Activated naive CD4-positive, alpha-beta T cell treated with anti-CD3 and anti-CD28 coated beads, Interleukin-2, amount 50 U/mL, for 16 hours (primary cell): ENCODE measurements at regions not wholly inside any gene's neighbourhood (a gene's known extent, or its start where the extent isn't known, plus 50 kb on each side); places are given as distances from the start of the nearest gene placed in this dataset.

Experiments
- DNase-seq: peaks from one replicate; pipeline ENCODE4 v3.0.0-alpha.2; 2020

DNA sequence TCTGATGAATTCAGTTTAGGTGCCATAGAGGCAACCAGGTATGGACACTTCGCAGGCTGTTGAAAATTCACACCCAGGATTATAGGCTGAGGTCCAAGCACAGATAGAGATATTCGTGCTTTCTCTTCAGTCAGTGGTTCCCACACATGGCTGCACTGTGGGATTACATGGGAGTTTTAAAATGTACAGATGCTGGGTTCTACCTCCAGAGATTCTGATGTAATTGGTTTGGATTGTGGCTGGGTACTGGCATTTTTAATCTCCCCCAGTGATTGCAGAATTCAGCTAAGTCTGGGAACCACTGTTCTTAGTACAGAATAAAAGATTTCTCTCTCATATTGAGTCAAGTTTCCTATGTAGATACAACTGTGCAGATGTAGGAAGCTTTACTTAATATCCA lies 91.6 kb downstream of the FOXB1 start:
- no peak for DNase-seq

DNA sequence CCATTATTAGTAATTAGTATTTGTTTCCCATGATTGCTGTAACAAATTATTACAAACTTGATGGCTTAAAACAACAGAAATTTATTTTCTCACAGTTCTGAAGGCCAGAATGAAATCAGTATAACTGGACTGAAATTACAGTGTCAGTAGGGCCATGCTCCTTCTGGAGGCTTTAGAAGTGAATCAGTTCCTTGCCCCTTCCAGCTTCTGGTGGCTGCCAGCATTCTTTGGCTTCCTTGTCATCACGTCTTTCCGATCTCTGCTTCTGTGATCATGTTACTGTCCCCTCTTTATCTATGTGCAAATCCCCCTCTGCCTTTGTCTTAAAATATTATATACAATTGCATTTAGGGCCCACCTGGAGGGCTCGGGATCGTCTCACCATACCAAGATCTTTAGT lies 92.0 kb downstream of the FOXB1 start:
- DNase-seq, result no peak

DNA sequence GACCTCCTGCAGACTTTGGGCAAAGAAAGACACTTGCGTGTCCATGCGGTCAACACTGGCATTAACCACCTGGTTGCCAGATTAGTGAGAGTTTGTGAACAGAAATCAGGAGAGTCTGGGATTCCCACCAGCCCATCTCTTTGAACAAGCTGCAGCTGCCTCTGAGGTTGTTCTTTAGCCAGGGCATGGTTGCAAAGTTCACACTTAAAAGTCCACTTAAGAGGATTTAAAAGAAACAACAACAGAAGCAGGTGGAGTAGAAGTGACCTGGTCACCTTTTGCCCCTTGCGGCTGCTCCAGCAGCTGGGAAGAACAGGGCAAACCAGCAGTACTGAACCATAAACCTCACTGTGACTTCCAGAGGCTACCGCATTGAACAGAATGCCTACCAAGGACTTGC lies 97.3 kb downstream of the FOXB1 start:
- no peak for DNase-seq

DNA sequence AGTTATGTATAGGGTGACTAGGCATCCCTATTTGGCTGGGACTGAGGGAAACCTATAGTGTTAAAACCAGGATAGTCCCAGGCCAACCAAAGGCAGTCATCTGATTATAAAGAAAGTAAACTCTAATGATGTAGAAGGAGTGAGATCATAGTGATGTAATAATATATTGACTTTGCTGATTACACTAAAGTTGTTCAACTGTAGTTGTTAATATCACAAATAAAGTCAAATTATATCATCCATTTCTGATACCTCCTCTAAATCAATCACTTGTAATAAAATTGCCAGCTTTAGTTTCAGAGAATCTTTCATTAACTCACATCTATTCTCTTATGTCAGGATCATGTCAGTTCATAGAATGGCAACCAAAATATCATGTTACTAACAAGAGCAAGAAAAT lies 98.6 kb downstream of the FOXB1 start:
- DNase-seq, result no peak

DNA sequence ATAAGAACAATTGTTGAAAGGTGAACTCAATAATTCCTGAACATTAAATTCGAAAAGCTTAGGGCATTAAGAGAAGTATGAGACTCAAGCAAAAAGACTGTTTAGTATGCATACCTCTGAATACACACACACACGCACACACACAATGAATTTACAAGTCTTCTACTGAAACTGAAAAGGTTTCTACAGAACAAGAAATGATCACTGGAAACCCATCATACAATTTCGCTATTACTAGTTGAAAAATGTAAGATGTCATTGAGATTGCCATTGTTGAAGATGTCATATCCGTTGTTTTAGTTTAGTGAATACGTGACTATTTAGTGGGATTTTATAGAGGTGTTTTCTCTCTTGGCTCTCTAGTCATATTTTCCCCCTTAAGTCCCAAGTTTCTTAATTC lies 106.8 kb downstream of the FOXB1 start:
- no peak for DNase-seq

DNA sequence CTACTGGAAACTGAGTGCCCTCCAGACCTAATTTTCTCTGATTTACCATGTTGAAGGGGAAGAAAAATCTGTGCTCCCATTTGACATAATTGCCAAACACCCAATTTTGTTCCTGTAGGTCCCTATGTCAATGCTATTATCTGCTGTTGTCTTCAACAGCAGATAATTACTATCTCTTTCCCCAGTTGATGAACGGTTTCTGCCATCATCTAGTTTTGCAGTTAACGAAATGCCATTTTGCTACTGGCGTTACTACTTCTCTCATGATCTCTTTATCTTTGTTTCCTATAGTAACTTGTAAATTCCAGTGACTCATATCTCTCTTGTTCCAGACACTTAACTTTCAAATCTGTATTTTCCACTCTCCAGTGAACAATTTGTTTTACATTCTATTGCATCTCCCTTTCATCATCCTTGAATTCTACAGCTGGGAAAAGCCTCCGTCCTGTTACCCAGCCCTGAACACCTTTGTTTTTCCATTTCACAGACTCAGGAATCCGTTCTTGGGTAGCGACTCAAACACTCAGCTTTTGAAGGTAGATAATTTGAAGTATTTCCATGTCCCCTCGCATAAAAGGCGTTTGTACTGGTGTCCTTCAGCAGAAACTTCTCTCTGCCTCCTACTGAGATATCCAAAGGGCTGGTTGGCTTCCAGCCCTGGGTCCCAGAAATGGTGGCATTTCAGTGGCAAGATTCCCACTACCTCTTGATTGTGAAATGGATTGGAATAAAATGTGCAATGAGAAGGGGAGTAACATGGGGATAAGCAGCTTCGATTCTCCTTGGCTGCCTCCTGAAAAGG lies 111.7 kb downstream of the FOXB1 start:
- DNase-seq, result no peak

DNA sequence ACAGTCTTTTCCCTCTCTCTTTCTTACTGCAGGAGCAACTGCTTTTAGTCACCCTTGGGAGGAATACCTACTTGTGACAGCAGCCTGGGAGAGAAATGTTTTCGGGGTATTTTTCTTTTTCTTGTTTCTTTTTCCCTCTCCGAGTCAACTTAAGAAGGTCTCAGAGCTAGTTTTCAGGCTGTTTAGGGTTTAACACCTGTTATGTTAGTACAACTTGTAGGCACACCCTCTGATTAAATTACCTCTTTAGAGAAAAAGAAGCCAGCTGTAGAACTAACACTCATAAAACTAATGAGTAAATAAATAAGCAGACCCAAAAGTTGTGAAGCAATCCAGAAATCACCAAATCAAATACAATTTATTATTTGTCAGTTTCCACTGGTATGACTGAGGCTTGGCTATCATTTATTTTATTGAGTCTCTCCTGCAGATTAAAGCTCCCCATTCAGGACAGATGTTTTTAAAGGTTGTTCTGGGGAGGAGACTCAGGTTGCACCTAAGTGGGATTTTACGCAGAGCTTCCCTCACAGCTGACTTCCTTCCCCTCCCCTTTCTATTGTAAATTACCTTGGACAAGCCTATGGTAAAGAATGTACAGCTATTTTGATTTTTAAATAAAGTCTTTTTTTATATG lies 112.5 kb downstream of the FOXB1 start:
- DNase-seq, result no peak

DNA sequence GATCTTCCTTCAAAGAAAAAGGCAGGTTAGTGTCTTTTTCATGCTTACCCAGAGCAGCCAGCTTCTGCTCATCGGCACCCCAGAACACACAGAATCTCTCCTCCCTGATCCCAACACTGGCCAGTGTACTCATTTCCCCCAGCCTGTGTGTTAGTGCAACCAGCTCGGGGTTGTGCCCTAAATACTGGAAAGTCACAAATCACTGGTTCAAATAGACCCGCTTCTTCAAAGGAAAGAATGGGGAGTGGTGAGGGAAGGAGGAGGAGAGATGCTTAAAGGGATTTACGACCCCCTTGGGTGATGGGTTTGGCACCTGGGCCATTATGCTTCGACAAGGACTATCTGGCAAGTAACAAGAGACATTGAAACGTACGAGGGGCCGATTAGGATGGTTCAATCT lies 114.0 kb downstream of the FOXB1 start:
- DNase-seq, result no peak

DNA sequence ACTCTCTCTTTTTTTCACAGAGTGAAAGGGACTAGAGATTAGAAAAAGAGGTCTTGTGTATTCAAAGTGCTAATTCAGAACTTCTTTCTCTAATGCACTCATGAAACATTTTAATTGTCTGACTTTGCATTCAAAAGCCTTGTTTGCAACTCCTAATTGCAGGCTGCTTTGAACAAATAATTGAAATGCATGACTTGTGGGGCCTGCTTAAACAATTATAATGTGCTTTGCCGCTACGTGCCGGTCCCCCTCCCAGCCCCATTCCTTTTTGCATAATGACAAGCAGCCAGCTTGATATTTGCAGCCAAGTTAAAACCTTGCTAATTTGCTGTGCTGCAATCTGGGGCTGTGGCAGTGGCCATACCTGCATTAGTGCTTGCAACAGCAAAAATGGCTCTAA lies 114.5 kb downstream of the FOXB1 start:
- DNase-seq, result no peak

DNA sequence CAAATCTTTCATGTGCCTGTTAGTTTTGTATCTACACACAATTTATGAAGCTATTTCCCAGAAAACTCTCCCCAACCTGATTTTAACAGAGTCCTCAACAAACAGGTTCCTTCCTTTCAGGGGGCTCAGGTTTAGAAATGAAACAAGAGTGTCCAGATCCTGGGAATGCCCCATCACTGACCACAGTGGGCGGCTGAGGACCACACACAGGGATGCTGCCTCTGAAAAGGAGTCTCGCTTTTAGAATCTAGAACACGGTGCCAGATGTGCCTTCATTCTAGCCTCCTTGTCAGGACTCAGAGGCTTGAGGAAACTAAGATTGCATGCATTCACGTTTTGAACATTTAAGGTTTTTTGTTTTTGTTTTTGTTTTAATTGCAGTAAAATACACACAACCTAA lies 115.0 kb downstream of the FOXB1 start:
- DNase-seq, result no peak

DNA sequence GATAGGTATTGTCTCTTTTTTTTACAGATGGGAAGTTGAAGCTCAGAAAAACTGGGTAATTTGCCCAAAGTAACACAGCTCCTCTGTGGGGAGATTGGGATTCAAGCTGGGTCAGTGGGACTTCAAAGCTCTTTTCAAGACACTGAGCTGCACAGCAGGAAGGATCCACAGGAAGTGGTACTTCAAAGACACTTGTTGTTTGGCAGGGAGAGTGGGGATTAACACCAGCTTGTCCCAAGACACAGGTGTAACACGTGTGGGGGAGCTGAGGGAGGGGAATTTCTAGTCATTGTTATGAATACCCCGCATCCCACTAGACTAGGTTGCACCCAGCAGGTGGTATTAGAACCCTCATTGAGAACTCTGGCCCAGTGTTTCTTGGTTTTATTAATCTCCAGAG lies 116.0 kb downstream of the FOXB1 start:
- DNase-seq, result no peak

DNA sequence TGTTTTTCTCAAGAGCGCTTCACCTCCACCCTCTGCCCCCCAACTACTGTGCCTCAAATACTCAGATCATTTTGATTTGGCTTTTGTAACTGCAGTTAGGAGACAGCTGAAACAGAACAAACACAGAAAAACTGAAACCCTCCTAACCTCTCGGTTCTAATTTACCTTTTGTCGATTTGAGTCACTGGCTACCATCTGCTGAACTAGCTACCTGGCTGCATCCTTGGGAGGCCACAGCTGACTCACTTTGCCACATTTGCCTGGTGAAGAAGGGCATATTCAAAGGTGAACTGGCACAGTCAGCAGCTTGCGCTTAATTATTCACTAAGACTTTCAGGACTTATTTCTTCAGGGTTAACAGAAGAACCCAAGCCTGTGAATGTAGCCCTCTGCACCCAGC lies 117.7 kb downstream of the FOXB1 start:
- no peak for DNase-seq

DNA sequence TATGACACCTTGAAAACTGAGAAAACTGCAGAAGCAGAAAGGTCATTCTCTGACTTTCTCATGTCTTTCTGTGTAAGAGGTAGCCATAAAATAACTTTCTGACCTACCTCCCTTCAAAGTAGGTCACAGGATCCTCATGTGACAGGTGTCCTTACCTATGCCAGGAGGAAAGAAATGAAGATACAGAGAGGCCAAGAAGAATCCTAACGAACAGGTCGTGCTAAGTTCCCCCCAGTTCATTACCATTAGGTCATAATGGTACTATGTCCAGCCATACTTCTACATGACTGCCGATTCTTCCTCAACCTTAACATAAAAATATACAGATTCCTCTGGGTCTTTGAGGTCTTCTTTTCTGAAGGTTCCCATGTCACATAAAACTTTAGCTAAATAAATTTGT lies 118.6 kb downstream of the FOXB1 start:
- DNase-seq, result no peak

DNA sequence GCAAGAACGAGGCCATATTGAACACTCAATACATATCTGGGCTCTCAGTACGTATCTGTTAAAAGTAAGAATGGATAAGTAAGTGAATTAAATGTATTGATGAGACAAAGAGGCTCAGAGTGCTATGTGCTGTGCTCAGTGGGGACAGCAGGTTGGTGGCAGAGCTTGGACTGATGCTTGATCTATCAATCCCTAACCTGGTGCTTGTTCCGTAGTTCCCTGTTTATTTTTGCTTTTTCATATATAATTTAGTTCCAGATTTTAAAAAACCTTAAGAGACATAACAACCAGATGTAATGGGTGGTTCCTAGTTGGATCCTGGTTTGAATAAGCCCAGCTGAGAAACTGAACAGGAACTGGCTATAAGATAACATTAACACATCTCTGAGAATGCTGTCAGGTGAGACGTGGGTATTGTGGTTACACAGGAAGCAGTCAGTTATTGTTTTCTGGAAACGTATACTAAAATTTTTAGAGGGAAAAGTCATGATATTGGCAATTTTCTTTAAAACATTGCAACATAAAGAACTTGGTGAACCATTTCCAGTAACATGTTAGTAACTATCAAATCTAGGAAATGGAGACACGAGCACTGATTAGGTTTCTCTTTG lies 120.5 kb downstream of the FOXB1 start:
- no peak for DNase-seq

DNA sequence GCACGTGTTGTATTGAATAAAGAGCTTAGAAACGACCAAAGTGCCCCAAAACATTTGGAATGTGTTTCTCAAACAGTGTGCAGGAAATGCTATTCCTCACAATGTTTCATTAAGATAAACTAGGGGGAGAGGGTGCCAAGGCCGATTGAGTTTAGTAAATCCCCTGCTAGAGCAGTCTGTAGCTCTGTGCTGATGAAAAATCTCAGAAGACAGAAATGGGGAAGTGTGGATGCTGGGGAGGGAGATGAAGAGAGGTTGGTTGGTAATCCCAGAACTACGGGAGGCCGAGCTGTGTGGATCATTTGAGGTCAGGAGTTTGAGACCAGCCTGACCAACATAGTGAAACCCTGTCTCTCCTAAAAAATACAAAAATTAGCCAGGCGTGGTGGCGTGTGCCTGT lies 121.2 kb downstream of the FOXB1 start:
- no peak for DNase-seq

DNA sequence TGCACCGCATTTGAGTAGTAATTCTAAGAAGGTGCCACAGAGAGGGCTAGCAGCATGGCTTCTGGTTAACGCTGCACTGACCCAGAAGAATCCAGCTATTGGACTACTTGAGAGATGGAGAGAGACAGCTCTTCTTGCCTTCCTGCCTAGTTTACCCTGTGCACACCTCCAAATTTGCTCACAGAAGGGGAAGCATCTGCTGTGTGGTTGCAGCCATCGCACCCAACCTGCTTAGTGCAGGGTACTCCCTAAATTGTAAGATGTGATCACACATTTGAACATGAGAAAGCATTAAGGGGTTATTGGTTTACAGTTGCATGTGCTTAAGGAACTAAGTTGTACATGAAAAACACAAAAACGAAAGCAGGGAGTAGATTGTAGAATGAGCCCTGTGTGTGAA lies 122.1 kb downstream of the FOXB1 start:
- DNase-seq, result no peak

DNA sequence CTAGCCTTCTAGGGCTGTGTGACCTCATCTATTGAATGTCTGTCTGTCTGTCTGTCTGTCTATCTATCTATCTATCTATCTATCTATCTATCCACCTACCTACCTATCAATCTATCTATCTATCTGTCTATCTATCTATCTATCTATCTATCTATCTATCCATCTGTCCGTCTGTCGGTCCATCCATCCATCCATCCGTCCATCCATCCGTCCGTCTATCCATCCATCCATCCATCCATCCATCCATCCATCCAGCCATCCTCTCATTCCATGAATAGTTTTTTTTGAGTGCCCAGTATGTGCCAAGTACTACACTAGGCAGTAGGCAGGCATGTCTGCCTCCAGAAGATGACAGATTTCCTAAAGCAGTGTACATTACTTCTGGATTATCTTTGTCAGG lies 122.5 kb downstream of the FOXB1 start:
- DNase-seq, result no peak

DNA sequence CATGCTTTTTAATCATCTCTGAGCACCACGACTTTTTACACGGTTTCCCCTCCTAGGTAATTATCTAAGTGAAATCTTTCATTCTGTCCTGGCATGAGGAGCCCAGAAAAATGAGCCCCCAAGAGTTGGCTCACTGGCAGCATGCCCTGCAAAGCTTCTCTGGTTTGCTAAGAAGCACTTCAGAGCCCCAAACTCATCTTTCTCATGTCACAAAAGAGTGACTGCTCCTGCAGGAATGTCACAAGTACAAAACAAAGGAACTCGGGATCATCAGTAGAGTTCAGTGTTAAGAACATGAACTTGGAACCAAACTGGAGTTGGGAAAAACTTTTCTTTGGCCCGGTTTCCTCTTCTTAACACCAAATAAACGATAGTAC lies 123.9 kb downstream of the FOXB1 start:
- no peak for DNase-seq

DNA sequence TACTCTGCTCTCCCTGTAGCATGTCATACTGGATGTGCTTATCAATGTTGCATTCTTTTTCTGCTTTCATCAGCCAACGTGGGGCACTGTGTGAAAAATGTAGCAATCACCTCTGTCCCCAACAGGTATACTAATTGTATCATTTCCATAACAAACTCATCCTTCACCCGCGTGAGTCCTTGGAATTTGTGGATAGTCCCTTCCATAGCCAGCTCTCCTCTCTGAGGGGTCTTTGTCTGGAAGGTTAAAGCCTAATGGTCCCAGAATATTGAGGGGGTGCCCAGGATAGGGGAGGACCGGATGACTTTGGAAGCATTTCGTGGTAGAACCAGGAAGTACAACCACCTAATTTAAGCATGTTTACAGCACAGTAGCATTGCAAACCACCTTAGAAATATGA lies 124.6 kb downstream of the FOXB1 start:
- no peak for DNase-seq

DNA sequence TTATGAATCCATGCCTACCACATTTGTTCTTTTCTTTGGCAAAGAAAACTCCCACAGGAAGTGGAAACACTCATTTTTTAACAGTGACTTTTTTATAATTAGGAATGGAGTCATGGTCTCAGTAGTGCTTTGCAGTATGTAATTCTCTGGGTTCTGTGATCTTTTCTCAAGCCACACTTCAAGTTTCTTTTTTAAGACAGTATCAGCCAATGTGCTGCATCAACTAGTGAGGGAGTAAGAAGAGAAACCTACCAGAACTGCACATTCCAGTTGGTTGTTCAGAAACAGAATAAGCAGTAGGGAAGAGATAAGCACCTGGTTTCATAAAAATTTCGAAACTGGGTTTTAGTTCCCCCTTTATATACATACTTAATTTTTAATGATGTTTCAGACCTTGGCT lies 126.3 kb downstream of the FOXB1 start:
- no peak for DNase-seq

DNA sequence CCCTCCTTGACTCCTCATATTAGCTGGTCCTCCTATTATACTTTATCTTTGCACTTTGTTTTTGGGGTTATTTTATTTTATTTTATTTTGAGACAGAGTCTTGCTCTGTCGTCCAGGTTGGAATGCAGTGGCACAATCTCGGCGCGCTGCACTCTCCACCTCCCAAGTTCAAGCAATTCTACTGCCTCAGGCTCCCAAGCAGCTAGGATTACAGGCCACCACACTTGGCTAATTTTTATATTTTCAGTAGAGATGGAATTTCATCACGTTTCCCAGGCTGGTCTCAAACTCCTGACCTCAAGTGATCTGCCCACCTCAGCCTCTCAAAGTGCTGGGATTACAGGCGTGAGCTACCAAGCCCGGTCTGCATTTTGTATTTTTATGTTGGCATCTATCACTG lies 126.7 kb downstream of the FOXB1 start:
- no peak for DNase-seq

DNA sequence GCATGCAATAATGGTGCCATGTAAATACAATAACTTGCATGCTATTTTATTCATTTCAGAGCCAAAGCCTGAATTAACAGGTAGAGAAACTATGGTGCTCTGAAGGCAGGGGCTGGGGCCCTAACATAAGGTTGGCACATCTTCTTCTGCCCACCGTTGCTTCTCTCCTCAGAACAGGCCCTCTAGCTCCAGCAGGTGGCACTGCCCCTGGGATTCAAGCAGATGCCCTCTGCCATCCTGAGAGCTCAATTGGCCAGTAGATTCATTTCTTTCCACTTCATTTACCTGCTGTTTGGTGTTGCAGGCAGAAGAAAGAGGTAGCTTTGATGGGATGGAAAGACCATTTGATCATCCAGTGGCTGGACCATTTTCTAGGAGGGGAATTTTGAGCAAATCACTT lies 130.5 kb downstream of the FOXB1 start:
- no peak for DNase-seq

DNA sequence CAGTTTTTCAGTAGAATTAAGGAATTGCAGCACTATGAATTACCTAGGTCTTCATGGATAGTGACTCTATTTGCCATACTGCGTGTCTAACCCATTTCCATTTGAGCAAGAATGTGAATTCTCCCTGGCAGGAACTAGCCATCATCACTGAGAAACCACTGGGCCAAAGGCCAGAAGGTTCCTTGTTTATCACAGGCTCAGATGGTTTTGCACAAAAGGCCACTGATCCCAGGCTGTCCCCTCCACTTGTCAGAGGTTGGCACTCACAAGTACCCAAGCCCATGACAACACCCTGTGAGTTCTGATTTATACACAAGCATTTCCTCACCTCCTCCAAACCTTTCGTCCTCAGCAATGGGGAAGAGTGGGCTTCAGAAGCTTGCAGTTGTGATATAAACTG lies 131.8 kb downstream of the FOXB1 start:
- no peak for DNase-seq

DNA sequence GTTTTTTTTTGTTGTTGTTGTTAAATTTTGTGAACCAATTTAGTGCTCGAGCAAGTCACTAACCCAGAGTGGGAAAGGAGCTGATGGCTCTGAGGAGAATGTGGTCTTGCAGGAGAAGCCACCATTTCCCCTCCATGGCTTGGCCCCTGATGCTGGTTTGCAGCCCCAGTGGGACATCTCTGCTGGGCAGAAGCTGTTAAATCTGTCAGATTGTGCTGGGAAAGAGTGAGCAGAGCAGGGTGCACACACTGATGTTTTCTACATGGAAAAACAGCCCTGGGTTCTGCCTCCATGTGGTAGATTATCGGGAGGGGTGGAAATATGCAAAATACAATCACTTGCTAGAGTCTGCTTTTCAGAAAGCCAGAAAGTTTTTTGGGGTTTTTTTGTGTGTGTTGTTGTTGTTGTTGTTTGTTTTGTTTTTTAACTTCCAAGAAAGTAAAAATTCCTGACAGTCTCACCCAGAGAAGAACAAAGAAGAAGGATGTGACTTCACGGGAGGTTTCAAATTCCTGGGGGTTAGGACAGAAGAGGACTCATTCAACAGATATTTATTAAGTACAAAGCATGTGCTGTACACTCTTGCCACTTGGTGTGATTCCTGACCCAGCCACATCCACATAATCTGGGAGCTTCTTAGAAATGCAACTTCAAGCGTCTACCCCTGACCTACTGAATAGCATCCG lies 133.7 kb downstream of the FOXB1 start:
- DNase-seq, result no peak
